NB4 (cell line): ENCODE measurements at regions not wholly inside any gene's neighbourhood (a gene's known extent, or its start where the extent isn't known, plus 50 kb on each side); places are given as distances from the start of the nearest gene placed in this dataset.
A peak's percentile ranks its signal among the peaks of the same experiment; 100 is the strongest.

Experiments used
- DNase-seq: peaks from one replicate; pipeline ENCODE4 v3.0.0; 2010; ENCODE audit warnings: low read depth
- H3K4me3 ChIP-seq: one replicate; pipeline ENCODE4 v1.5.1; 2011; ENCODE audit warnings: mild to moderate bottlenecking, low read depth, low read length, moderate library complexity
- MAX ChIP-seq: IDR thresholded peaks from 2 replicates; pipeline ENCODE4 v1.6.1; 2011; ENCODE audit warnings: low read depth, low read length
- MYC ChIP-seq: IDR thresholded peaks from 2 replicates; pipeline ENCODE4 v1.6.1; 2011; ENCODE audit warnings: low read depth, low read length
- POLR2A ChIP-seq: IDR thresholded peaks from 2 replicates; pipeline ENCODE4 v1.6.1; 2011; ENCODE audit warnings: mild to moderate bottlenecking; ENCODE audit not compliant: insufficient read length; ENCODE audit errors: extremely low read depth
- TF ChIP-seq, protein P1 (sequence below): IDR thresholded peaks from one replicate; pipeline ENCODE4 v1.5.1; 2012; ENCODE audit warnings: low read depth, low read length

GRCh38 chr13:99074693-99075092 is 96.8 kb upstream of the DOCK9 start:
- H3K4me3 ChIP-seq: no peak overlapping the region
- no peak for TF ChIP-seq MAX
- TF ChIP-seq, protein P1, sequence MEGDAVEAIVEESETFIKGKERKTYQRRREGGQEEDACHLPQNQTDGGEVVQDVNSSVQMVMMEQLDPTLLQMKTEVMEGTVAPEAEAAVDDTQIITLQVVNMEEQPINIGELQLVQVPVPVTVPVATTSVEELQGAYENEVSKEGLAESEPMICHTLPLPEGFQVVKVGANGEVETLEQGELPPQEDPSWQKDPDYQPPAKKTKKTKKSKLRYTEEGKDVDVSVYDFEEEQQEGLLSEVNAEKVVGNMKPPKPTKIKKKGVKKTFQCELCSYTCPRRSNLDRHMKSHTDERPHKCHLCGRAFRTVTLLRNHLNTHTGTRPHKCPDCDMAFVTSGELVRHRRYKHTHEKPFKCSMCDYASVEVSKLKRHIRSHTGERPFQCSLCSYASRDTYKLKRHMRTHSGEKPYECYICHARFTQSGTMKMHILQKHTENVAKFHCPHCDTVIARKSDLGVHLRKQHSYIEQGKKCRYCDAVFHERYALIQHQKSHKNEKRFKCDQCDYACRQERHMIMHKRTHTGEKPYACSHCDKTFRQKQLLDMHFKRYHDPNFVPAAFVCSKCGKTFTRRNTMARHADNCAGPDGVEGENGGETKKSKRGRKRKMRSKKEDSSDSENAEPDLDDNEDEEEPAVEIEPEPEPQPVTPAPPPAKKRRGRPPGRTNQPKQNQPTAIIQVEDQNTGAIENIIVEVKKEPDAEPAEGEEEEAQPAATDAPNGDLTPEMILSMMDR: no peak
- TF ChIP-seq POLR2A: no peak
- no peak for TF ChIP-seq MYC
- peak; percentile 13 for DNase-seq

DNA sequence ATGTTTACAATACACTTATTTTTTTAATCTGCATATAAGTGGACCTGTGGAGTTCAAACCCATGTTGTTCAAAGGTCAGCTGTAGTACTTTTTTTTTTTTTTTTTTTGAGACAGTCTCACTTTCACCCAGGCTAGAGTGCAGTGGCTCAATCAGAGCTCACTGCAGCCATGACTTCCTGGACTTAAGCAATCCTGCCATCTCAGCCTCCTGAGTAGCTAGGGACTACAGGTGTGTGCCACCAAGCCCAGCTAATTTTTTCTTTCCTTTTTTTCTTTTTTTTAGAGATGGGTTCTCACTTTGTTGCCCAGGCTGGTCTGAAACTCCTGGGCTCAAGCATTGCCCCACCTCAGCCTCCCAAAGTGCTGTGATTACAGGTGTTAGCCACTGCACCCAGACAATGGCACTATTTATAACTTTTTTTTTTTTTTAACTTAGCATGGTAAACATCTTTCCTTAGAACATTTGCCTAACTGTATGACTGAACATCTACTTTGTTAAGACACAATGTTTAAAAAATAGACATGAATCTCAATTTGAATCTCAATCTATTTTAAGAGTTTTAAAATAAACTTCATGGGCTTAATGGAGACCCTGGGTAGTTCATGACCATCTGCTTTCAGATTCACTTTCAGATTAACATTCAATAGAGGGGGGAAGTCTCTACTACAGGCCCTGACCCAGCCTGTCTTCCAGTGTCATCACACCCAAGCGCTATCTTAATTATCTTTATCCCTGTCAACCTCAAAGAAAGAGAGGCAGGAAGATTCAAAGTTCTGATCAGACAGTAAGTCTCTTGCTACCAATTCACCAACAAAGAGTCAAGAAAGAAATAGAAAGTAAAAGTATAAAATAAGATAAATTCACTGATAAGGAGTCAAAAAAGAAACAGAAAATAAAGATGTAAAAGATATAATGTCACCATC is 97.7 kb upstream of the DOCK9 start:
- no peak for TF ChIP-seq MYC
- no peak for TF ChIP-seq POLR2A
- TF ChIP-seq MAX: no peak
- TF ChIP-seq, protein P1: no peak
- H3K4me3 ChIP-seq: no peak overlapping the region

DNA sequence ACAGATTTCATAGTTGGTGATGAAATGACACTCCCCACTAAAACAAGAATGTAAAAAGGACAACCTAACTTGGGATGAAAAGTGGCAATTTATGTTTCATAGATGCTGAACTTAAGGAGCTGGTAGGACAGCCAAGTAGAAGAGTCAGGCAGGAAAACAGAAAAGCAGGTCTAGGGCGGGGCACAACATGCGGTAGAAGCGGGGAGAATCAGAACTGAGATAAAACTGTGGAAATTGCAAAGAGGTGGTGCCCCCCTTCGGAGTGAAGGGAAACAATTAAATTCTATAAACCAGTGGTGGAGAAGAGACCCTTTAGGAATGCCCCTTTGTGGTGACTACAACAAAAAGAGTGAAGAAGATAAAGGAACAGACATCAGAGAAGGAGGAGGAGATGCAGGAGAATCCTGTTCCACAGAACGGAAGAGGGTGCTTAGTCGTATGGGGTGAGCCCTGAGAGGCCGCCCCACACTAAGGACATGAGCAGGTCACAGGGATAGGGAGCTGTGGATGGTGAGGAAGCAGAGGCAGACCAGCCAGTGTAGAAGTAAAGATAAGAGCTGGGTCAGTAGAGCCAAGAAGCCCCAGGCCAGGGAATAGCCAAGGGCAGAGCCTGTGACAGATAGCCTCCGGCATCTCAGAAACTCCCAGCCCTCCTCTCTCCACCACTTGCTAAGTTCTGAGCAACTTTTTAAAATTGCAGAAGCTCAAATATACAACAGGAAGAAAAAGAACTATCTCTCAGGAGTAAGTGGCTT is 100.3 kb upstream of the DOCK9 start:
- H3K4me3 ChIP-seq: no peak overlapping the region
- DNase-seq: no peak
- TF ChIP-seq, protein P1: no peak
- TF ChIP-seq MAX (no peak), POLR2A (no peak), MYC (no peak)

More for the DNA sequence above, 97.7 kb upstream of the DOCK9 start:
- no peak for DNase-seq

- no peak overlapping the region for H3K4me3 ChIP-seq
- TF ChIP-seq POLR2A: no peak
- no peak for DNase-seq
Measured at GRCh38 chr13:99080131-99080530, 102.3 kb upstream of the DOCK9 start.

DNA sequence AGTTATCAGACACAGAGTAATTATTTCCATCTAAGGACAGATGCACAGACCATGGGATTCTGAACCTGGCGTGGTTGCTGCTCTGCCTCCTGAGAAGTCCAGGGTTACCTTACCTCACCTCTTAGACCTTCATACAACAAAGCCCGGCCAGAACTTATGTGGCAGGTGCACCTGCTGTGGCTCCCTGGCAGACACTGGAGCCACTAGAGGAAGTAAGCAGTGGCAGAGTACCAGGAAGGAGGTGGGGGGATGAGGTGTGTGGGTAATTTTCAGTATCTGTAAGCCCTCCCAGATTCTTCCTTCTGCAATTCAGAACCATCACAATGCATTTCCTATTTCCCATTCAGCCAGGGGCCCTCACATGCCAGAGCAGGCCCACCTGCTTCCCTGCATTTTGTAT is 106.1 kb upstream of the DOCK9 start:
- TF ChIP-seq, protein P1: no peak
- TF ChIP-seq MYC (no peak), MAX (no peak), POLR2A (no peak)
- DNase-seq: no peak
- H3K4me3 ChIP-seq: no peak overlapping the region

- DNase-seq: no peak
- no peak overlapping the region for H3K4me3 ChIP-seq
- no peak for TF ChIP-seq MAX
- TF ChIP-seq, protein P1: no peak
- no peak for TF ChIP-seq MYC
- no peak for TF ChIP-seq POLR2A
Measured at GRCh38 chr13:99085139-99085807, 107.4 kb upstream of the DOCK9 start.
